Fibroblast of mammary gland (primary cell): ENCODE measurements at regions not wholly inside any gene's neighbourhood (a gene's known extent, or its start where the extent isn't known, plus 50 kb on each side); places are given as distances from the start of the nearest gene placed in this dataset.

Experiments used
- DNase-seq: peaks from one replicate; pipeline ENCODE4 v3.0.0-alpha.2; 2010; ENCODE audit warnings: low read depth
- H3K4me3 ChIP-seq: 2 replicates; pipeline ENCODE4 v1.5.1; 2011; ENCODE audit warnings: low read depth, mild to moderate bottlenecking, low read length, moderate library complexity; ENCODE audit not compliant: control insufficient read depth
- TF ChIP-seq, protein P1 (sequence below): conservative IDR thresholded peaks from 2 replicates; pipeline ENCODE4 v1.5.1; 2011; ENCODE audit warnings: low read depth, low read length, inconsistent platforms; ENCODE audit not compliant: control insufficient read depth, insufficient read depth

- TF ChIP-seq, protein P1, sequence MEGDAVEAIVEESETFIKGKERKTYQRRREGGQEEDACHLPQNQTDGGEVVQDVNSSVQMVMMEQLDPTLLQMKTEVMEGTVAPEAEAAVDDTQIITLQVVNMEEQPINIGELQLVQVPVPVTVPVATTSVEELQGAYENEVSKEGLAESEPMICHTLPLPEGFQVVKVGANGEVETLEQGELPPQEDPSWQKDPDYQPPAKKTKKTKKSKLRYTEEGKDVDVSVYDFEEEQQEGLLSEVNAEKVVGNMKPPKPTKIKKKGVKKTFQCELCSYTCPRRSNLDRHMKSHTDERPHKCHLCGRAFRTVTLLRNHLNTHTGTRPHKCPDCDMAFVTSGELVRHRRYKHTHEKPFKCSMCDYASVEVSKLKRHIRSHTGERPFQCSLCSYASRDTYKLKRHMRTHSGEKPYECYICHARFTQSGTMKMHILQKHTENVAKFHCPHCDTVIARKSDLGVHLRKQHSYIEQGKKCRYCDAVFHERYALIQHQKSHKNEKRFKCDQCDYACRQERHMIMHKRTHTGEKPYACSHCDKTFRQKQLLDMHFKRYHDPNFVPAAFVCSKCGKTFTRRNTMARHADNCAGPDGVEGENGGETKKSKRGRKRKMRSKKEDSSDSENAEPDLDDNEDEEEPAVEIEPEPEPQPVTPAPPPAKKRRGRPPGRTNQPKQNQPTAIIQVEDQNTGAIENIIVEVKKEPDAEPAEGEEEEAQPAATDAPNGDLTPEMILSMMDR, result no peak
- no peak overlapping the region for H3K4me3 ChIP-seq
- DNase-seq, result no peak
Measured at GRCh38 chr2:129733041-129733440, 246.4 kb upstream of the RAB6C start.

- TF ChIP-seq, protein P1, result no peak
- no peak overlapping the region for H3K4me3 ChIP-seq
- no peak for DNase-seq
Measured at GRCh38 chr2:129733579-129733978, 245.9 kb upstream of the RAB6C start.

GRCh38 chr2:129734343-129735034, 245.0 kb upstream of the RAB6C start:
- DNase-seq, result no peak
- TF ChIP-seq, protein P1, result no peak
- H3K4me3 ChIP-seq, result no peak overlapping the region

- TF ChIP-seq, protein P1, result no peak
- DNase-seq, result no peak
- H3K4me3 ChIP-seq, result no peak overlapping the region
Measured at GRCh38 chr2:129735576-129735975, 243.9 kb upstream of the RAB6C start.

- no peak overlapping the region for H3K4me3 ChIP-seq
- DNase-seq, result no peak
- TF ChIP-seq, protein P1, result no peak
Measured at GRCh38 chr2:129737660-129738527, 241.6 kb upstream of the RAB6C start.

- no peak for DNase-seq
- TF ChIP-seq, protein P1, result no peak
Measured at GRCh38 chr2:129738799-129739198, 240.7 kb upstream of the RAB6C start.

DNA sequence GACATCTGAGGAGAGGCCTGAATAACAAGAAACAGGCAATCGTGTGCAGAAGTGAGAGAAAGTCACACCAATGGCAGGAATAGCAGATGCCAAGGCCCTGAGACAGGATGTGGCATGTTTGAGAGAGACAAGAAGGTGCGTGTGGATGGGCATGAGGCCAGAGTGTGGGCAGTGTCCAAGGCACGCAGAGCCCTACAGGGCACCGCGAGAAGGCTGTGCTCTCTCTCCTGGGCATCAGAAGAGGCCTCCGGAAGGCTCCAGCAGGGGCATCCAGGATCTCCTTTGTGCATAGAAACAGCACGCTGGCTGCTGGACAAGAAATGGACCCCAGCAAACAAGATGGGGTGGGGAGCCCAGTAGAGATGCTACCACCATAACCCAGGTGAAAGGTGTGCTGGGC, 239.0 kb upstream of the RAB6C start:
- no peak for DNase-seq

More at GRCh38 chr2:129738799-129739198, 240.7 kb upstream of the RAB6C start:
- H3K4me3 ChIP-seq, result no peak overlapping the region

More for the DNA sequence above, 239.0 kb upstream of the RAB6C start:
- no peak overlapping the region for H3K4me3 ChIP-seq
- TF ChIP-seq, protein P1, result no peak
